Activated CD4-positive, alpha-beta T cell treated with anti-CD3 and anti-CD28 coated beads for 36 hours (primary cell): ENCODE measurements at regions not wholly inside any gene's neighbourhood (a gene's known extent, or its start where the extent isn't known, plus 50 kb on each side); places are given as distances from the start of the nearest gene placed in this dataset.
"Not testable (repeated sequence)": the region's sequence is repeated elsewhere in the genome, so short reads cannot be mapped to it uniquely, and the experiment has no call there.

Experiments used
- ATAC-seq: fragments of 200-7000 bp; cut with Tn5 transposase; one replicate; pipeline ENCODE4 v1.10.0; 2021; ENCODE audit warnings: mild to moderate bottlenecking, moderate library complexity
- CTCF ChIA-PET: fragments of 350-600 bp; sonication (Branson Sonifier 250); formaldehyde crosslinking; loops from one replicate; lab custom pipeline; 2021; ENCODE audit warnings: antibody characterized with exemption; lab: Charles Lee
- POLR2A ChIA-PET: fragments of 350-600 bp; sonication (Branson Sonifier 250); formaldehyde crosslinking; loops from one replicate; lab custom pipeline; 2021; ENCODE audit warnings: antibody characterized with exemption, inconsistent platforms; lab: Charles Lee
- DNase-seq: peaks from one replicate; pipeline ENCODE4 v3.0.0-alpha.2; 2020
- H3K27ac Mint-ChIP-seq: one replicate; pipeline ENCODE4 v1.8.0; 2021; ENCODE audit warnings: mixed read lengths
- H3K27me3 Mint-ChIP-seq: one replicate; pipeline ENCODE4 v1.8.0; 2021; ENCODE audit warnings: mixed read lengths
- H3K36me3 Mint-ChIP-seq: one replicate; pipeline ENCODE4 v1.8.0; 2021; ENCODE audit warnings: low read depth, mixed read lengths
- H3K4me1 Mint-ChIP-seq: one replicate; pipeline ENCODE4 v1.8.0; 2021; ENCODE audit warnings: mixed read lengths
- H3K4me3 Mint-ChIP-seq: one replicate; pipeline ENCODE4 v1.8.0; 2021; ENCODE audit warnings: mild to moderate bottlenecking, moderate library complexity, mixed read lengths
- H3K9me3 Mint-ChIP-seq: one replicate; pipeline ENCODE4 v1.8.0; 2021; ENCODE audit warnings: low read depth, mixed read lengths
- intact Hi-C, 2 experiments: fragments of 100-400 bp; cut with DNase I in 1 of 2; cut with micrococcal nuclease in 1 of 2; formaldehyde crosslinking; loops; one replicate each; pipeline versions ENCODE4 v1.14.2 to v1.15.1; 2022 to 2024; cut with DNase I, micrococcal nuclease

GRCh38 chr6:66496659-66497058 lies 789.6 kb upstream of the EYS start:
- H3K4me3 Mint-ChIP-seq, result no peak overlapping the region

GRCh38 chr6:66494643-66495042 lies 787.6 kb upstream of the EYS start:
- peaks cover 18% of the 10 kb centered on the region for H3K9me3 Mint-ChIP-seq
- POLR2A ChIA-PET, H3K36me3 Mint-ChIP-seq, H3K4me1 Mint-ChIP-seq, CTCF ChIA-PET, H3K4me3 Mint-ChIP-seq, intact Hi-C loops, H3K27ac Mint-ChIP-seq, DNase-seq, H3K27me3 Mint-ChIP-seq, ATAC-seq: not testable (repeated sequence)

More at GRCh38 chr6:66496659-66497058, 789.6 kb upstream of the EYS start:
- no peak for DNase-seq
- ATAC-seq, result no peak
- H3K4me1 Mint-ChIP-seq, result no peaks in the 10 kb centered on the region
- POLR2A ChIA-PET, result no interaction called here
- H3K36me3 Mint-ChIP-seq, result no peaks in the 10 kb centered on the region
- CTCF ChIA-PET, result interaction anchor here (1.3 kb wide), 1 partner anchor 13 kb away, joined by 3 read pairs; no protein-coding TSS in a partner anchor
- H3K9me3 Mint-ChIP-seq, result peaks cover 14% of the 10 kb centered on the region
- H3K27me3 Mint-ChIP-seq, result no peaks in the 10 kb centered on the region
- intact Hi-C loops, result no loop called here
- no peak overlapping the region for H3K27ac Mint-ChIP-seq

- H3K27me3 Mint-ChIP-seq, result no peaks in the 10 kb centered on the region
- ChIA-PET CTCF (no interaction called here), POLR2A (no interaction called here)
- ATAC-seq, result no peak
- peaks cover 13% of the 10 kb centered on the region for H3K9me3 Mint-ChIP-seq
- DNase-seq, result no peak
- H3K36me3 Mint-ChIP-seq, result no peaks in the 10 kb centered on the region
- no peak overlapping the region for H3K4me3 Mint-ChIP-seq
- no peak overlapping the region for H3K27ac Mint-ChIP-seq
- no peaks in the 10 kb centered on the region for H3K4me1 Mint-ChIP-seq
- intact Hi-C loops, result no loop called here
Measured at GRCh38 chr6:66489269-66489987, 782.4 kb upstream of the EYS start.

- H3K36me3 Mint-ChIP-seq, result no peaks in the 10 kb centered on the region
- ATAC-seq, result no peak
- H3K27me3 Mint-ChIP-seq, result no peaks in the 10 kb centered on the region
- DNase-seq, result no peak
- no peaks in the 10 kb centered on the region for H3K4me1 Mint-ChIP-seq
- intact Hi-C loops, result no loop called here
- no peaks in the 10 kb centered on the region for H3K9me3 Mint-ChIP-seq
- no peak overlapping the region for H3K27ac Mint-ChIP-seq
- ChIA-PET POLR2A (no interaction called here), CTCF (interaction anchor here (0.5 kb wide), 1 partner anchor 18 kb away, joined by 3 read pairs; no protein-coding TSS in a partner anchor)
- no peak overlapping the region for H3K4me3 Mint-ChIP-seq
Measured at GRCh38 chr6:66481216-66481615, 774.2 kb upstream of the EYS start.

GRCh38 chr6:66478705-66479104 lies 771.7 kb upstream of the EYS start:
- POLR2A ChIA-PET, result no interaction called here
- no peaks in the 10 kb centered on the region for H3K4me1 Mint-ChIP-seq
- intact Hi-C loops, result no loop called here
- peaks cover 3% of the 10 kb centered on the region for H3K9me3 Mint-ChIP-seq
- DNase-seq (no peak), ATAC-seq (no peak)
- no peaks in the 10 kb centered on the region for H3K27me3 Mint-ChIP-seq
- H3K36me3 Mint-ChIP-seq, result no peaks in the 10 kb centered on the region
- H3K4me3 Mint-ChIP-seq, result no peak overlapping the region
- H3K27ac Mint-ChIP-seq, result no peak overlapping the region
- CTCF ChIA-PET, result no interaction called here

- no peaks in the 10 kb centered on the region for H3K36me3 Mint-ChIP-seq
- POLR2A ChIA-PET, result no interaction called here
- peaks cover 9% of the 10 kb centered on the region for H3K9me3 Mint-ChIP-seq
- no peak for ATAC-seq
- no peaks in the 10 kb centered on the region for H3K27me3 Mint-ChIP-seq
- no peak overlapping the region for H3K4me3 Mint-ChIP-seq
- CTCF ChIA-PET, result no interaction called here
- H3K27ac Mint-ChIP-seq, result no peak overlapping the region
- no peak for DNase-seq
- no peaks in the 10 kb centered on the region for H3K4me1 Mint-ChIP-seq
- intact Hi-C loops, result no loop called here
Measured at GRCh38 chr6:66435321-66435720, 728.3 kb upstream of the EYS start.

- intact Hi-C loops, result no loop called here
- no peak for ATAC-seq
- DNase-seq, result no peak
- ChIA-PET POLR2A (no interaction called here), CTCF (no interaction called here)
- Mint-ChIP-seq H3K36me3 (no peaks in the 10 kb centered on the region), H3K27me3 (no peaks in the 10 kb centered on the region), H3K9me3 (peaks cover 10% of the 10 kb centered on the region), H3K4me1 (no peaks in the 10 kb centered on the region), H3K27ac (no peak overlapping the region), H3K4me3 (no peak overlapping the region)
Measured at GRCh38 chr6:66429210-66429609, 722.2 kb upstream of the EYS start.

GRCh38 chr6:66423047-66423446 lies 716.0 kb upstream of the EYS start:
- Mint-ChIP-seq H3K27me3 (no peaks in the 10 kb centered on the region), H3K27ac (no peak overlapping the region)

GRCh38 chr6:66421570-66421969 lies 714.5 kb upstream of the EYS start:
- H3K4me1 Mint-ChIP-seq, result no peaks in the 10 kb centered on the region
- no peaks in the 10 kb centered on the region for H3K27me3 Mint-ChIP-seq
- no peak overlapping the region for H3K27ac Mint-ChIP-seq
- no peak for ATAC-seq
- intact Hi-C loops, result no loop called here
- no peak overlapping the region for H3K4me3 Mint-ChIP-seq
- POLR2A ChIA-PET, result no interaction called here
- no peak for DNase-seq
- peaks cover 4% of the 10 kb centered on the region for H3K9me3 Mint-ChIP-seq
- CTCF ChIA-PET, result no interaction called here
- H3K36me3 Mint-ChIP-seq, result no peaks in the 10 kb centered on the region

More at GRCh38 chr6:66423047-66423446, 716.0 kb upstream of the EYS start:
- POLR2A ChIA-PET, result no interaction called here
- DNase-seq, result no peak
- Mint-ChIP-seq H3K36me3 (no peaks in the 10 kb centered on the region), H3K4me3 (no peak overlapping the region), H3K9me3 (peaks cover 6% of the 10 kb centered on the region), H3K4me1 (no peaks in the 10 kb centered on the region)
- CTCF ChIA-PET, result no interaction called here
- intact Hi-C loops, result no loop called here
- no peak for ATAC-seq

GRCh38 chr6:66418906-66419305 lies 711.9 kb upstream of the EYS start:
- CTCF ChIA-PET, result no interaction called here
- H3K4me3 Mint-ChIP-seq, result no peak overlapping the region

GRCh38 chr6:66403966-66404365 lies 696.9 kb upstream of the EYS start:
- no peak overlapping the region for H3K4me3 Mint-ChIP-seq
- ATAC-seq (no peak), DNase-seq (no peak)
- no peaks in the 10 kb centered on the region for H3K27me3 Mint-ChIP-seq
- POLR2A ChIA-PET, result no interaction called here
- no peaks in the 10 kb centered on the region for H3K9me3 Mint-ChIP-seq
- H3K4me1 Mint-ChIP-seq, result no peaks in the 10 kb centered on the region
- no peaks in the 10 kb centered on the region for H3K36me3 Mint-ChIP-seq
- CTCF ChIA-PET, result no interaction called here
- intact Hi-C loops, result no loop called here
- no peak overlapping the region for H3K27ac Mint-ChIP-seq

More at GRCh38 chr6:66418906-66419305, 711.9 kb upstream of the EYS start:
- no peaks in the 10 kb centered on the region for H3K36me3 Mint-ChIP-seq
- ATAC-seq (no peak), DNase-seq (no peak)
- no peaks in the 10 kb centered on the region for H3K27me3 Mint-ChIP-seq
- peaks cover 4% of the 10 kb centered on the region for H3K9me3 Mint-ChIP-seq
- POLR2A ChIA-PET, result no interaction called here
- intact Hi-C loops, result no loop called here
- no peaks in the 10 kb centered on the region for H3K4me1 Mint-ChIP-seq
- no peak overlapping the region for H3K27ac Mint-ChIP-seq

- Mint-ChIP-seq H3K4me3 (no peak overlapping the region), H3K27ac (no peak overlapping the region), H3K9me3 (no peaks in the 10 kb centered on the region), H3K27me3 (no peaks in the 10 kb centered on the region), H3K4me1 (no peaks in the 10 kb centered on the region), H3K36me3 (no peaks in the 10 kb centered on the region)
- ATAC-seq, result no peak
- no peak for DNase-seq
- CTCF ChIA-PET, result no interaction called here
- intact Hi-C loops, result no loop called here
- POLR2A ChIA-PET, result no interaction called here
Measured at GRCh38 chr6:66402873-66403272, 695.8 kb upstream of the EYS start.
